ENCODE measurements at regions not wholly inside any gene's neighbourhood (a gene's known extent, or its start where the extent isn't known, plus 50 kb on each side); places are given as distances from the start of the nearest gene placed in this dataset.
"Not testable (repeated sequence)": the region's sequence is repeated elsewhere in the genome, so short reads cannot be mapped to it uniquely, and the experiment has no call there.

DNA sequence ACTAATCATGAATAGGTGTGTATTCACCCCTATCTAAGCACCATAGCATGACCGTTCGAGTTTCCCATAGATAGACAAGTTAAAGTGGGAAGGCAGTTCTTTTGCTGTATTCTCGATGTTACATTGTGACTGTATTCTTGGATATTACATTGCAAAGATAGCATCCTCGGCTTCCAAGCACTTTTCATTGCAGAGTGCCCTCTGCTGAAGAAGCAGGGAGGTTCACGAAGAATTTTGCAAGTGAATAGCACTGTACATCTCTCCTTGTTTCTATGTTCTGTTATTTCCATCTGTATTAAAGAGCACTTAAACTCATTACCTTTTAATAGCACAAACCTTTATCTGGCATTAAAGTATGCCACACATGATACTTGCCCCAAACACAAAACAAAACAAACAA, 426.7 kb upstream of the ARX start:
- no peak for DNase-seq (ENCODE audit: low read depth in 2 of 2)

DNA sequence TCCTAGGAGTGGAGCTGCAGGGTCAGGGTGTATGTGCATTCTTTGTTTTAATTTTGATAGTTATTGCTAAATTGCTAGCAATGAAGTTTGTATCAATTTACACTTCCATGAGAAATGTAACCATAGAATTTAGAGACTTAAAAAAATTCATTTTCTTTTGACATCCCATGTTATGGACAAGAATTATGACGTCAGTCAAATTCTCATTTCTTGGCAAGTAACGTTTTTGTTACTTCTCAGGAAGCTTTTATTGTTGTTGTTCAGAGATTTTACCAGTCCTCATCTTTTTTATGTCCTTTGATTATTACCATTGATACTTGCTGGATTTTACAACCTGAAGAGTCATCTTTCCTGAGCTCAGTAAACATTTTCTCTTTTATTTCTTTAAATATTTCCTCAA, 417.5 kb upstream of the ARX start:
- no peak for DNase-seq (ENCODE audit: low read depth in 2 of 2)

- DNase-seq (ENCODE audit: low read depth in 2 of 2) = no peak
Measured at GRCh38 chrX:25432396-25432795, 416.6 kb upstream of the ARX start.

GRCh38 chrX:25427873-25428555, 412.2 kb upstream of the ARX start:
- no peak for DNase-seq (ENCODE audit: low read depth in 2 of 2)

DNA sequence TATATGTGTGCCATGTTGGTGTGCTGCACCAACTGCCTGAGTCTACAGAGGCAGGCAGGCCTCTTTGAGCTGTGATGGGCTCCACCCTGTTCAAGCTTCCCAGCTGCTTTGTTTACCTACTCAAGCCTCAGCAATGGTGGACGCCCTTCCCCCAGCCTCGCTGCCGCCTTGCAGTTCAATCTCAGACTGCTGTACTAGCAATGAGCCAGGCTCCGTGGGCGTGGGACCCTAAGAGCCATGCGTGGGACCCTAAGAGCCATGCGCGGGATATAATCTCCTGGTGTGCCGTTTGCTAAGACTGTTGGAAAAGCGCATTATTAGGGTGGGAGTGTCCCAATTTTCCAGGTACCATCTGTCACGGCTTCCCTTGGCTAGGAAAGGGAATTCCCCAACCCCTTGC, 388.4 kb upstream of the ARX start:
- DNase-seq (ENCODE audit: low read depth in 2 of 2) = not testable (repeated sequence)

GRCh38 chrX:25389266-25389665, 373.5 kb upstream of the ARX start:
- DNase-seq (ENCODE audit: low read depth in 2 of 2) = no peak

DNA sequence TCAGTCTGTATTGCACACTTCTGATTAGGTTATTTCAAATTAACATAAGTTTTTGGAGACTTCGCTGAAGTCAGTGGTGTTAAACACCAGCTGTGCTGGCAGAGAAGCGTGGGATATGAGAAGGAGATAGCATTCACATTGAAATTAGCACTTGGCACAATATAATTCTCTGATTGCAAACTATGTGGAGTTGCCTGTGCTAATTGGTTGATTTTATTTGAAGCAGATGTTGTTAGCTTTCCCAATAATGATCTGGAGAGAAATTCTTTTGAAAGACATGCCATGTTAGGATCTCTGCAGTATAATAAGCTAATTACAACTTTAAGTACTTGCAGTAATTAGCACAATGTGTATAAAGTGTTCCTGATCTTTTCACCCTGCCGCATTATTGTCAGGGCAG, 367.4 kb upstream of the ARX start:
- no peak for DNase-seq (ENCODE audit: low read depth in 2 of 2)

GRCh38 chrX:25356456-25356855, 340.7 kb upstream of the ARX start:
- DNase-seq (ENCODE audit: low read depth in 2 of 2) = no peak

DNA sequence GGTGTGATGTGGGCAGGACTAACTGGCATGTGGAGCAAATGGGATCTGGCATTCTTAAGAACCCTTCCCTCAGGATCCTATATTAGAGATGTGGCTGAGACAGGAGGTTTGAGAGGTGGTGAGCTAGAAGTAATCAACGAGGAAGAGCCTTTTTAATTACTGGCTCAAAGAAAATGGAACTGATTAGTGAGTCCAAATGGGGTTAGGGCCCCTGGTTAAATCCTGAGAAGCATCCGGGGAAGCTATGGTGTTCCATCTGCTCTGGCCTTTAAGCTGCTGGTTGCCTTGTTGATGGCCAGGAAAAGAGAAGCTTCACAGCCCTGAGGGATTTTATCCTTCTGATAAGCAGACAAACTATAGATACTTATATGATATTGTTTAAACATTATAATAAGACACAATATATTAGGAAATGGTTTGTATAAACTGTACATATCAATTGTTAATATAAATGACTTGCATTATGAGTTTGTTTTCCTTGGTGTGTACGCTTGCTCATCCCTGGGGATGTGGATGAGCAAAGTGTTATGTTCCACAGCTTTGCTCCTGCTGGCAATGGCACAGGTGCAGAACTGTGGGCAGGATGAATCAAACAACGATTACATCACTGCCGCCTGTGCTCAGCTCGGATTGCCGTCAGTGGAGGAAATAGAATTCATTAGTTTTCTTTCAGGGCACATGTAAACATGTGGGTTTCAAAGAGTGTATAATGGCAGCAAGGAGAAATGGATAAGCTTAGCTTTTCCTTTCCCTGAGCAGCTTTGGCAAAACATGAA, 328.6 kb upstream of the ARX start:
- no peak for DNase-seq (ENCODE audit: low read depth in 2 of 2)

GRCh38 chrX:25343060-25343459, 327.3 kb upstream of the ARX start:
- no peak for DNase-seq (ENCODE audit: low read depth in 2 of 2)

DNA sequence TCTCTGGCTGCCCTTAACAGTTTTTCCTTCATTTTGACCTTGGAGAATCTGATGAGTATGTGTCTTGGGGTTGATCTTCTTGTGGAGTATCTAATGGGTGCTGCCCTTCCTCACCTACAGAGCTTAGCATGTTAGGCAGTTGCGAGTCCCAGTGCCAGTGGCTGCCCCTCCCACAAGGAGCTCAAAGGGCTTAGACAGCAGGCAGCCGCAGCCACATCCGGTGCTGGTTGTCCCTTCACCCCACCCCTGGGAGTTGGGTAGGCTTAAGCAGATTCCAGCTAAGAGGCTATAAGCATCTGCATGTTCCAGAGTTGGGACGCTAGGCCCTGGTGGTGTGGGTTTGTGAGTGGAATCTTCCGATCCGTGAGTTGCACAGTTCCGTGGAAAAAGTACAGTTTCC, 322.1 kb upstream of the ARX start:
- DNase-seq (ENCODE audit: low read depth in 2 of 2) = no peak

DNA sequence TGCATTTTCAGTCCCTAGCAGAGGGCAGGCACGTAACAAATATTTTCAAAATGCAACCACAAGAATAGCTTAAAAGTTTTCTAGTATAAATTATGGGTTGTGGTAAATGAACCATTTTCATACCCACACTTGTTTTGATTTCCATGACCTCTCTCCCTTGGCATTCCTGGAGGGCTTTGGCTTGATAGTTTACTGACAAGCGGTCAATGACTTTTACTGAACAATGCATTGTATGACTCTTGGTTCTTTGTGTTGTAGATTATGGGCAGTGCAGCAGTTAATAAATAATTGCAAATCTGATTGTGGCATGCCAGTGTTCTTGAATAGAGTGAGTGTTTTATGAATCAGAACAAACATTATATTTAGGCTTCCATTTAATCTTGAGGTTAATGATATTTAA, 285.2 kb upstream of the ARX start:
- no peak for DNase-seq (ENCODE audit: low read depth in 2 of 2)

- DNase-seq (ENCODE audit: low read depth in 2 of 2) = no peak
Measured at GRCh38 chrX:25296850-25297249, 281.1 kb upstream of the ARX start.

DNA sequence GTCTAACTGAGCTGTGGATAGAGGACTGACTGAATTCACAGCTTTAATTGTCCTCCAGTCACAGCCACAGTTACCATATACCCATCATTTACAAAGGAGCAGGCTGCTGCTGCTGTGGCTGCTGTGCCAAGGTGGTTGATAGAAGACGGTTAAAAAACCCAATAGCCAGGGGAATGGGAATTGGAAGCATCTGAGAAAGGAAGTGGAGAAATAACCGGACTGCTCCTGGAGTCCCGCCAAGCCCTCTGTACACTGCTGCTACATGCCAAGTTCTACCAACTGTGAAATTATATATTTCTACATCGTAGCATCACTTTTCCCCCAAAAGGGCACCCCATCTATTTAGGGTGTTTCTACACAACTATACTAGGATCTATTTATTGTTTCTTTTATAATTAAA, 279.7 kb upstream of the ARX start:
- DNase-seq (ENCODE audit: low read depth in 2 of 2) = no peak

DNA sequence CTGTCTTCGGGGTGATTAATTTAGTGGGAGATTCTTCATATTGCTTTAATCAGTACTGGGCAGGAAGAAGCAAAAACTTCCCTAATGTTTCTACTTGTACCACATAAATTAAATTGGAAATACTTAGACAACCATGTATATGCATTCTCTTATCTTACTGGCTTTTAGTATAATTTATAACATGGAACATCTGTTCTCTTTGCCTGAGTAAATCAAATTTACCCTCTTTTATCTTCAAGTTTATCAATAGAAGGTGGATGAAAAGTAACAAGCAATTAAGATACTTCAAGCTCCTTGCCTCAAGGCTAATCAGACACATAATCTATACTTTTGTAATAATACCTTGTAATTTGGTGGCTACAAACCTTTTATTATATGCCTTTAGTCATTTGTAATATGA, 274.4 kb upstream of the ARX start:
- no peak for DNase-seq (ENCODE audit: low read depth in 2 of 2)

DNA sequence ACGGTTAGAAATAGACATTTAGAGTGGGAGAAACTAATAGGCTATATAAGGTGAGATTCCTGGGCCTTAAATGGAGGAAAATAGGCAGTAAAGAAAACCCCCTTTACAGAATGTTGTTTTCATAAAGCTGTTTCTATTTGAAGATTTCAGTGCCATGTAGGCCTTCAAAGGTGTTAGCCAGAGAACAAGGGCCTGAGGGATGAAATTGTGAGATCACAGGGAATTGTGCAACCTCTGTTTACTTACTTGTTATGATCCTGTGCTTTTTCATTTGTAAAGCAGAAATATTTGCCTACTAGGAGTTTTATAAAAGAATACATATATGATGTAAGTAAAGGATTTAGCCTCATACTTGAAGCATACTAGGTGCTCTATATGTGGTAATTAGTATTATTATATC, 272.9 kb upstream of the ARX start:
- no peak for DNase-seq (ENCODE audit: low read depth in 2 of 2)

- DNase-seq (ENCODE audit: low read depth in 2 of 2) = no peak
Measured at GRCh38 chrX:25287521-25287920, 271.8 kb upstream of the ARX start.

DNA sequence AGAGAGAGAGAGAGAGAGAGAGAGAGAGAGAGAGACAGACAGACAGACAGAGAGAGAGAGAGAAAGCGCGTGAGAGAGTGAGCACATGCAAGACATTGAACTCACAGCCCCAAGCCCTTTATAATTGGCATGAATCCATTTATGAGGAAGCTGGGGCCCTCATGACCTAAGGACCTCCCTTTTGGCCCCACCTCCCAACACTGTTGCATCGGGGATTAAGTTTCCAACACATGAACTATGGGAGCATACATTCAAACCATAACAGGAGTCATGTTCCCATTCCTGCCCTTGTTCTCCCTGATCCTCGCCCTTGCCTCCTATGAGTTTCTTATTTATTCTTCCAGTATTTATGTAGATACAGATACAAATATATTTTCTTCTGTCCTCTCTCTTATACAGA, 269.8 kb upstream of the ARX start:
- DNase-seq (ENCODE audit: low read depth in 2 of 2) = no peak

DNA sequence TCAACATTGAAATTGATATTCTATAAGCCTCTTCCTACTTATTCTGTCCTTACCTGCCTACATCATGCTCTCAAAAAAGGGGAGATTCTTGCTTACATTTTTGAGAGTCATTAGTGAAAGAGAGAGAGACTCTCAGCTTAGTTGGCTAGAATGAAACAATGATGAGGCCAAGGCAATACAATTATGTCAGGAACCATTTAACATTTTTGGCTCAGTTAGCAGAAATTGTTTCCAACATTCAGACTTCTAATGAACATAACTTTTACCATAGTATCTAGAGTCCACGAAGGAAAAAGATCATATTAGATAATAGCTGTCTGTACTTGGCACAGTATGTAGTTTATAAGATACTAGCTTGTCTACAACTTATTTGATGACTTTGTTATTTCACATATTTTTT, 263.7 kb upstream of the ARX start:
- no peak for DNase-seq (ENCODE audit: low read depth in 2 of 2)

DNA sequence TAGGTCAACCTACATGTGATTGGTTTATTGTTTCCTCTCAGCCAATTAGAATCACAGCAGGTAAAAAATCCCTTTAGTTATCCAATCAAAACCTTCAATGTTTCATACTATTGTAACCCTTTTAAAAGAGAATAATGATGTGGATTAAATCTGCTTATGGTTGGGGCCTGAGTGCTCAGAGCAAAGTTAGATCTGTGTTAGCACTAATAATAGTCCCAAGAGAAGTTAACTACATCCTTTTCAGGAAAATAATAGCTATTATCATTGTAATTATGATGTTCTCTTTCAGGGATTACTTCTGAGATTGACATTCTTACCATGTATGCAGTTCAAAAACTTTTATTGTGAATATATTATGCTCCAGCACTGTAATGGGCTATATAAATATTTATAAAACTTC, 262.6 kb upstream of the ARX start:
- no peak for DNase-seq (ENCODE audit: low read depth in 2 of 2)

DNA sequence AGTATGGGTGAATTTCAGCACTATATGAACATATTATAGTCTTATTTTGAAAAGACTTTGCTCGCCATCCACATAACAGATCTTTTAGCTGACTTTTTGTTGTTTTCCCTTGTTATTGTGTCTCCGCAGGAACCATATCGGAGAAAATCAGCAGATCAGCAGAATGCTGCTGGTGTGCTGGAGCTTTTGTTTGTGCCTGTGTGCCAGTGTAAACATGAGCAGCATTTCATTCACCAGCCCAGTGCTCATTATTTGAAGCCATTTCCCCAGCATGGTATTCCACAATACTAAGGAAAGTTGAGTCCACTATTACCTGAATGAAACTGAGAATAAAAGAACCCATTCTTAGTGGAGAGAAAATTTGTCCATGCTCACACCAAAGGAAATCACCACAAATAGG, 261.8 kb upstream of the ARX start:
- DNase-seq (ENCODE audit: low read depth in 2 of 2) = no peak

DNA sequence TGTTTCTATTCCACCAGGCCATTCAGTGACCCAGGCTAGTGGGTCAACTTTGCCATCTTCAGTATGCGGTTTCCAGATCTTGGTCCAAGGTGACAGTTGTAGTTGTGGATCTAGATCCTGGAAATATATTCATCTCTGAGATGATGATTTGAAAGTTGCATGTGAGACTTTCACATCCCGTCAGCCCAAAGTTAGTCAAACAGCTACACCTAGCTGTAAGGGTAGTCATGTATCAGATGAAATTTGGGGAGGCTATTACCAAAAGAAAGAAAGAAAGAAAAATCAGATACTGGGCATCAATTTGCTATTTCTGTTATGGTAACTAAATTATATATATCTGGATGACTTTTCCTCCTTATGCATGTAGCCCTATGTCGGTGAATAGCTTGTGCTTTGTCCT, 259.4 kb upstream of the ARX start:
- DNase-seq (ENCODE audit: low read depth in 2 of 2) = no peak

DNA sequence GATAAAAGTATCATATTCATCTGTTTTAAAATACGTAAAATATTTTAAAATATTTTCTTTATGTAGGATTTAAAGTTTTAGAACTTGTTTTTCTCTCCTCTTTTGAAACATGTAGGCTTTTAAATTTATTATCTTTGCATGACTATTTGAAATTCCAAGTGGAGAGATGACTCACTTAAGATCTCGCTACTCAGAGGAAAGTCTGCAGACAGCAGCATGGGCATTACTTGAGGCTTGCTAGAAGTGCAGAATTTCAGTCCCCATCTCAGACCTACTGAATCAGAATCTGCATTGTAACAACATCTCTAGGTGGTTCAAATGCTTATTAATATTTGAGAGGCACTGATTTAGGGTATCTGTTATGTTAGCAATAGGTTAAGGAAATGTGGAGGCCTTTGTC, 225.7 kb upstream of the ARX start:
- no peak for DNase-seq (ENCODE audit: low read depth in 2 of 2)

DNA sequence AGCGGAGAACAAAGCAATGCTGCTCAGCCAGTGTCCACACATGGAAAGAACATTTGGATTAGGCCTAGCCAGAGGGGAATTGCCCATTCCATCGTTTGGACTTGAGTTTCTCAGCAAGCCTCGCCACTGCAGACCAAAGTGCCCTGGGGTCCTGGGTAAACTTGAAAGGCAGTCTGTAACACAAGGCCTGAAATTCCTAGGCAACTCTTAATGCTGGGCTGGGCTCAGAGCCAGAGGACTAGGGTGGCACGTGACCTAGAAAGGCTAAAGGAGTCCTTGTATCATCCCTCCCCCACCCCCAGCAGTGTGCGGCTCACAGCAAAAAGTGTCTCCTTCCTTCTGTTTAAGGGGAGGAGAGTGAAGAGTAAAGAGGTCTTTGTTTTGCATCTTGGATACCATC, 210.4 kb upstream of the ARX start:
- DNase-seq (ENCODE audit: low read depth in 2 of 2) = no peak
